Skeletal muscle satellite cell (primary cell): ENCODE measurements at regions not wholly inside any gene's neighbourhood (a gene's known extent, or its start where the extent isn't known, plus 50 kb on each side); places are given as distances from the start of the nearest gene placed in this dataset.

Experiments
- H3K27me3 ChIP-seq: 2 replicates; pipeline ENCODE4 v1.7.0; 2013; ENCODE audit warnings: low read length; ENCODE audit not compliant: control insufficient read depth, insufficient read depth
- H3K36me3 ChIP-seq: 2 replicates; pipeline ENCODE4 v1.7.0; 2013; ENCODE audit warnings: mild to moderate bottlenecking, control low read depth, low read length; ENCODE audit not compliant: insufficient read depth
- H3K4me1 ChIP-seq: 2 replicates; pipeline ENCODE4 v1.7.0; 2013; ENCODE audit warnings: low read length; ENCODE audit not compliant: control insufficient read depth, insufficient read depth
- H3K4me2 ChIP-seq: 2 replicates; pipeline ENCODE4 v1.7.0; 2013; ENCODE audit warnings: mild to moderate bottlenecking, low read length
- H3K4me3 ChIP-seq: 2 replicates; pipeline ENCODE4 v1.7.0; 2013; ENCODE audit warnings: low read length
- H3K9ac ChIP-seq: 2 replicates; pipeline ENCODE4 v1.7.0; 2013; ENCODE audit warnings: mild to moderate bottlenecking, low read depth, low read length, moderate library complexity
- H3K9me3 ChIP-seq: replicated peaks from 2 replicates; pipeline ENCODE4 v1.7.0; 2013; ENCODE audit warnings: mild to moderate bottlenecking, control low read depth, low read length

DNA sequence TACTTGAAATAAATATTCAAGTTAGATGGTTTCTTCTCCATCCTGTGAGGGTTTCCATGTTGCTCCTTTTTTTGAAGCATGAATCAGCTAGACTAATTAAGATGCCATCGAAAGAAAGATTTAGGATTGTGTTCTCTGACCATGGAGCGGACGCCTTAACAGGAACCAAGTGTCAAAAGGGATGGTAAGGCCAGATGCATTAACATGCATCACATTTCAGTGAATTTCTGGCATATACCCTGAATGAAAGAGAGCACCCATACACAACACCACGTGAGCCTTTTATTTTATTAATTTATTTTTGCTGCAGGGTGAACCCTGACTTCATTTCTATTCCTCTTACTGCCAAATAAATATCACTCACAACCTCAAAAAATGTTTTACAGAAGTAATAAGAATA is 1045.3 kb upstream of the ARRDC3 start:
- H3K9ac ChIP-seq = no peak overlapping the region

DNA sequence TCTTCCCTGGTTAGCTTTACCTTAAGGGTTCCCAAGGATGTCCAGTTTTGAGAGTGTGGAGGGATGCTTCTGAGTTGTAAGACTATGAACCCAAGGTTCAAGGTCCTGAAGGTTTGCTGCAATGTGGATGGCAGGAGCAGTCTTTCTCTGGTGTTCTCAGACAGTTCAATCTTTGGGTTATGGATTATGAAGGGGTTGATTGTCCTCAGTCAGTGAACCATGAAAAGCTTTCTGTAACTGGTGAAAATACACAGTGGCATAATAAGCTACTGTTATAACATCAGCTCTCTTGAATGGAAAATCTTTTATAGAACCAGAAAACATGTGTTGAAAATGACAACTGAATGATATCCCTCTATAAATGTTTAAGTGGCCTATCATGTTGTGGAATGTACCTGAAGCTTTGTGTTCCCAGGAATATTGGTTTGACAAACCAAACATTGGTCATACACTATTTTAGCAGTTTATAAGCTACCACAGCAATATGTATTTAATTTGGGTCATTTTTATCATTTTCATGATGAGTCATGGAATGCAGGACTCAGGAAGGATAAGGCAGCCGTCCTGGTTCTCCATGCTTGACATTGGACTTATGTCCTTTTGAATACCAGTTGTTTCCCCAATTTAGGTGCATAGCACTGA is 1041.8 kb upstream of the ARRDC3 start:
- H3K27me3 ChIP-seq = no peaks in the 10 kb centered on the region
- no peak overlapping the region for H3K4me3 ChIP-seq
- H3K9me3 ChIP-seq = no peaks in the 10 kb centered on the region
- no peaks in the 10 kb centered on the region for H3K4me1 ChIP-seq
- H3K4me2 ChIP-seq = no peak overlapping the region
- no peaks in the 10 kb centered on the region for H3K36me3 ChIP-seq
- no peak overlapping the region for H3K9ac ChIP-seq

More for the DNA sequence above, 1045.3 kb upstream of the ARRDC3 start:
- no peaks in the 10 kb centered on the region for H3K9me3 ChIP-seq
- no peaks in the 10 kb centered on the region for H3K36me3 ChIP-seq
- H3K4me3 ChIP-seq = no peak overlapping the region
- no peaks in the 10 kb centered on the region for H3K27me3 ChIP-seq
- H3K4me1 ChIP-seq = no peaks in the 10 kb centered on the region
- no peak overlapping the region for H3K4me2 ChIP-seq

DNA sequence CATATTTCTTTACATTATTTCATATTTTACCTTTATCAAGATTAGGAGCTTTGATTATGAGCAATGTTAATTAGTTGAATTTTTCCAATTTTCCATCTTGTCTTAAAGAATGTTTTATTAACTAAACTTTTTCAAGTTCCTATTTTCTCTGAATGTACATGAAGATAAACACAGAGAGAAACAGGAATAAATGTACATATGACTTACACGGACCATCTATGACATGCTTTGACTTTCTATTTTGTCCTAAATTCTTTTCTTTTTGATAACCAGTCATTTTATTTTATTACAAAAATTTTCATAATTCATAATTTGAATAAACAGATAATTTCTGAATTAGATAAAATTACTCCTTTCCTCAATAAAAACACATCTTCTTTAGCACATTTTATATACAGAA is 1038.8 kb upstream of the ARRDC3 start:
- Histone ChIP-seq H3K27me3 (no peaks in the 10 kb centered on the region), H3K4me3 (no peak overlapping the region), H3K4me2 (no peak overlapping the region), H3K36me3 (no peaks in the 10 kb centered on the region), H3K9ac (no peak overlapping the region), H3K9me3 (no peaks in the 10 kb centered on the region), H3K4me1 (no peaks in the 10 kb centered on the region)

DNA sequence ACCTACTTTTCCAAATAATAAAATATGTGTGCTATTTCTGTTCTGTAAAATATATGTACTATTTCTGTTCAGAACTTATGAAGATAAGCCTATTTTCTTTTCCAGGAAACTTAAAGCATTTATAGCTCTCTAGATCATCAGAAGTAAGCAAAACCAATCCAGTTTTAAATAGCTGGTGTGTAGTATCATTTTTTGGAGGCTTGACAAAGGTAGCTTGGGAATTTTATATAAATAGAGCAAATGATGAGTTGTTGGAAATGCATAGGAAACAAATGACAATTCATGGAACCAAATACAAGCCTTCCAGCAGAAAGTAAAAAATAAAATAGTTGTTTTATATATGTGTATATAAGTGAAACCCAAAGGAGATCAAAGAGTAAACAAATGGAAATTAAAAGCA is 1038.1 kb upstream of the ARRDC3 start:
- no peaks in the 10 kb centered on the region for H3K27me3 ChIP-seq
- H3K9me3 ChIP-seq = no peaks in the 10 kb centered on the region
- H3K4me3 ChIP-seq = no peak overlapping the region
- H3K4me2 ChIP-seq = no peak overlapping the region
- H3K4me1 ChIP-seq = no peaks in the 10 kb centered on the region
- H3K36me3 ChIP-seq = no peaks in the 10 kb centered on the region
- no peak overlapping the region for H3K9ac ChIP-seq

- no peaks in the 10 kb centered on the region for H3K9me3 ChIP-seq
- no peak overlapping the region for H3K4me3 ChIP-seq
- H3K36me3 ChIP-seq = no peaks in the 10 kb centered on the region
- H3K4me2 ChIP-seq = no peak overlapping the region
- no peak overlapping the region for H3K9ac ChIP-seq
- no peaks in the 10 kb centered on the region for H3K27me3 ChIP-seq
- H3K4me1 ChIP-seq = no peaks in the 10 kb centered on the region
These were observed 1036.1 kb upstream of the ARRDC3 start for GRCh38 chr5:92419261-92419660.

DNA sequence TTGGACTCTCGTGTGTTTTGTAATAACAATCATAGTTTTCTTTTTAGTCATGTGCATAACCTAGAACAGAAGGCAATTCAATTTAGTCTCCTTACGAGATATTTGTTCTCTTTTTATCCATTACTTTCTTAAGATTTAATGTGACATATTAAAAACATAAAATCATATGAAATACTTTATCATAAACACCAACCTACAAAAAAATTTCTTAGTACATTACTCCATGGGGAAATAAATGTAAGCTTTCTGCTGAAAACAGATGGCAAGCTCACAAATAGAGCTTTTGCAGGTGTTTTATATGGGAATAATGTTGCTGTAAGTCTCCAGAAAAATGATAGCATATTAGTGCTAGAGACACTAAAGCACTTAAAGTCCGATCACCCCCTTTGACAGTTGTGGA is 1035.2 kb upstream of the ARRDC3 start:
- no peaks in the 10 kb centered on the region for H3K36me3 ChIP-seq
- H3K4me3 ChIP-seq = no peak overlapping the region
- H3K9me3 ChIP-seq = no peaks in the 10 kb centered on the region
- H3K9ac ChIP-seq = no peak overlapping the region
- no peak overlapping the region for H3K4me2 ChIP-seq
- no peaks in the 10 kb centered on the region for H3K27me3 ChIP-seq
- no peaks in the 10 kb centered on the region for H3K4me1 ChIP-seq

GRCh38 chr5:92409134-92409533 is 1026.0 kb upstream of the ARRDC3 start:
- no peak overlapping the region for H3K4me2 ChIP-seq
- H3K27me3 ChIP-seq = no peaks in the 10 kb centered on the region
- H3K9ac ChIP-seq = no peak overlapping the region
- H3K36me3 ChIP-seq = no peaks in the 10 kb centered on the region
- no peaks in the 10 kb centered on the region for H3K4me1 ChIP-seq
- H3K4me3 ChIP-seq = no peak overlapping the region
- no peaks in the 10 kb centered on the region for H3K9me3 ChIP-seq

DNA sequence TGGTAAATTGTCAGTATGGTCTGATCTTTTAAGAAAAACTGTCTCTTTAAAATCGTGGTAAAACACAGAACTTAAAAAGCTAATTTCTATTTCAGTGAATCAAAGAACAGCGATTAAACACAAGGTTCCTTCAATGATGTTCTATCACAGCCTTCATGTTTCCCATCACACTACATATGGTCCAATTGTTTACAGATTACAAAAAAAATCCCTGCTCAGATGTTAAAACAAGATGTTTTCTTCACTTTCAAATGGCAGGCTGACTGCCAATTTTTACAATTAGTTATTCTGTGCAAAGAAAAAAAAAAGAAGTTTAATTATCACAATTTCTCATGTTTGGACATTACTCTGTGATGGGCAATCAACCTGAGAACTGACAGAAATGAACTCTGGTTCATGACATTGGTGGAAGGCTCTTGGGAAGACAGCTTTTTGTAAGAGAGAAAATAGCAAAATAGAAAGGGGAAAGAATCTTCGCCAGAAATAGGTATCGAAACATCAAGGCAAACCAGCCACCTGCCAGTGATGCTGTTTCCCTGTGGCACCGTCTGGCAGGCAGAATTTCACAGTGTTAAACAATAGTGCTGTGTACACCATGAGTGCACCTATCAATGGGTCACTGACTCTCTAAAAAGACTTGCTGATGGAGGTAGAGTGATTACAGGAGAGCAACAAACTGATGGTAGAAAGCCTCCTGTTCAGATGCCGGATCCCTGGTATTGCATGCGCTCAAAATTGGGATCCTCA is 1020.0 kb upstream of the ARRDC3 start:
- Histone ChIP-seq H3K4me3 (no peak overlapping the region), H3K4me2 (no peak overlapping the region), H3K36me3 (no peaks in the 10 kb centered on the region), H3K4me1 (no peaks in the 10 kb centered on the region), H3K27me3 (no peaks in the 10 kb centered on the region), H3K9me3 (no peaks in the 10 kb centered on the region), H3K9ac (no peak overlapping the region)

DNA sequence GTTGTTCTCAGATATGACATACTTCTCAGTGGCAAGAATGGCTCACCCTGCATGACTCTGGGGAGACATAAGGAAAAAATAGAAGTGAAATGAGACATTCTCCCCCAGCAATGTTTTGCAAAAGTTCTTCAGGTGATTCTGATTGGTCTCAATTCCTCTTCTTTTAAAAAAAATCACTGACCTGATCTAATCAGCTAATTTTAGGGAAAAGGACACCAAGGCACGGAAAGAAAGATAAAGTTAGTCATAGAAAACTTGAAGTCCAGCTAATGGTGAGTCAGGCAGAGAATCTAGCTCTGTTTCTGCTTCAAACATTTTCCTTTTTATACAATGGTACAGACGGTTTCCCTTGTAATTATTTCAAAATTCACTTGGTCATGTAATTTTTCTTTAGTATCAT is 1018.9 kb upstream of the ARRDC3 start:
- Histone ChIP-seq H3K4me2 (peak overlapping the region; percentile 35), H3K4me3 (no peak overlapping the region), H3K27me3 (no peaks in the 10 kb centered on the region)

DNA sequence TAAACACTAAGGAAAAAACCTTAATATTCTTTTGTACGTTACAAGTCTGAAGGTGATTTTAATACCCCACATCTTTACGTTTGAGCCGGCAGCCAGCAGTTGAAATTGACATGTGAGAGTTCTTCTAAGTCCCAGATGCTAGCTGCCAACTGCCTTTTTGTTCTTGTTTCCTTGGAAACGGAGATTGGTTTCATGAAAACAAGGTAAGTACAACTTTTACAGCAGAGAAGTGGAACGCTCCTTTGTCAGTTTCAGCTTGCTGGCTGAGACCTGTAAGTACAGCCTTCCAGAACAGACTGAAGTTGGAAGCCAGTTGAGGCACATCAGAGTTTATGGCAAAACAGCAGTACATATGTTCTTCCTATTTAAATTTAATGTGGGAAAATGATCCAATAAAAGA is 1018.4 kb upstream of the ARRDC3 start:
- Histone ChIP-seq H3K4me2 (no peak overlapping the region), H3K4me3 (no peak overlapping the region), H3K9ac (no peak overlapping the region), H3K27me3 (no peaks in the 10 kb centered on the region), H3K36me3 (no peaks in the 10 kb centered on the region), H3K4me1 (no peaks in the 10 kb centered on the region), H3K9me3 (no peaks in the 10 kb centered on the region)

More for the DNA sequence above, 1018.9 kb upstream of the ARRDC3 start:
- Histone ChIP-seq H3K9me3 (no peaks in the 10 kb centered on the region), H3K4me1 (no peaks in the 10 kb centered on the region), H3K36me3 (no peaks in the 10 kb centered on the region), H3K9ac (no peak overlapping the region)

- H3K4me1 ChIP-seq = no peaks in the 10 kb centered on the region
- no peak overlapping the region for H3K4me2 ChIP-seq
- H3K9ac ChIP-seq = no peak overlapping the region
- no peaks in the 10 kb centered on the region for H3K27me3 ChIP-seq
- H3K36me3 ChIP-seq = no peaks in the 10 kb centered on the region
- no peak overlapping the region for H3K4me3 ChIP-seq
- no peaks in the 10 kb centered on the region for H3K9me3 ChIP-seq
These were observed 1011.8 kb upstream of the ARRDC3 start for GRCh38 chr5:92394936-92395335.

GRCh38 chr5:92390657-92391056 is 1007.5 kb upstream of the ARRDC3 start:
- Histone ChIP-seq H3K4me1 (no peaks in the 10 kb centered on the region), H3K4me2 (no peak overlapping the region)

More at GRCh38 chr5:92390657-92391056, 1007.5 kb upstream of the ARRDC3 start:
- Histone ChIP-seq H3K4me3 (no peak overlapping the region), H3K27me3 (no peaks in the 10 kb centered on the region), H3K9ac (no peak overlapping the region), H3K36me3 (no peaks in the 10 kb centered on the region), H3K9me3 (no peaks in the 10 kb centered on the region)
